ENCODE measurements at regions not wholly inside any gene's neighbourhood (a gene's known extent, or its start where the extent isn't known, plus 50 kb on each side); places are given as distances from the start of the nearest gene placed in this dataset.

DNA sequence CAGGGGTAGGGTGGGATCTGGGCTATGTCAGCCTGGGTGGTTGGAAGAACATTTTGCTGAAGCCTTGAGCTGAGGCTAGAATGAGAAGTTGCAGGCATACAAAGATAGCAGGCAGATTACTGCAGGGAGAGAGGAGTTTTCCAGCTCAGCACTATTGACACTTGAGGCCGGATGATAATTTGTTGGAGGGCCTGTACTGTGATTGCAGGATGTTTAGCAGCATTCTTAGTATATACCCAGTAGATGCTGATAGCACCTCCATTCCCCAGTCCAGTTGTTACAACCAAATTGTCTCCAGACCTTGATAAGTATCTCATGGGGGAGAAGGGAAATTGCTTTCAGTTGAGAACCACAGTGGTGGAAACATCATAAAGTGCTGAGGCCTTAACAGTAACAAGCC is 158.6 kb upstream of the CHRM2 start:
- DNase-seq (ENCODE audit: low read depth) (no peak), FAIRE-seq (no peak)
- H3K4me2 ChIP-seq (ENCODE audit: low read length): no peak overlapping the region
- H3K4me1 Mint-ChIP-seq (ENCODE audit: low read depth, unreplicated experiment): no peaks in the 10 kb centered on the region
- no peak for TF ChIP-seq EZH2 (IDR thresholded peaks at IDR 0.05; ENCODE audit: insufficient read depth, low read length)
- TF ChIP-seq, protein P1, sequence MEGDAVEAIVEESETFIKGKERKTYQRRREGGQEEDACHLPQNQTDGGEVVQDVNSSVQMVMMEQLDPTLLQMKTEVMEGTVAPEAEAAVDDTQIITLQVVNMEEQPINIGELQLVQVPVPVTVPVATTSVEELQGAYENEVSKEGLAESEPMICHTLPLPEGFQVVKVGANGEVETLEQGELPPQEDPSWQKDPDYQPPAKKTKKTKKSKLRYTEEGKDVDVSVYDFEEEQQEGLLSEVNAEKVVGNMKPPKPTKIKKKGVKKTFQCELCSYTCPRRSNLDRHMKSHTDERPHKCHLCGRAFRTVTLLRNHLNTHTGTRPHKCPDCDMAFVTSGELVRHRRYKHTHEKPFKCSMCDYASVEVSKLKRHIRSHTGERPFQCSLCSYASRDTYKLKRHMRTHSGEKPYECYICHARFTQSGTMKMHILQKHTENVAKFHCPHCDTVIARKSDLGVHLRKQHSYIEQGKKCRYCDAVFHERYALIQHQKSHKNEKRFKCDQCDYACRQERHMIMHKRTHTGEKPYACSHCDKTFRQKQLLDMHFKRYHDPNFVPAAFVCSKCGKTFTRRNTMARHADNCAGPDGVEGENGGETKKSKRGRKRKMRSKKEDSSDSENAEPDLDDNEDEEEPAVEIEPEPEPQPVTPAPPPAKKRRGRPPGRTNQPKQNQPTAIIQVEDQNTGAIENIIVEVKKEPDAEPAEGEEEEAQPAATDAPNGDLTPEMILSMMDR (IDR thresholded peaks at IDR 0.05; ENCODE audit: insufficient read depth, low read depth, low read length): no peak
- no peaks in the 10 kb centered on the region for H3K36me3 Mint-ChIP-seq (ENCODE audit: low read depth, unreplicated experiment)
- H3K36me3 ChIP-seq (ENCODE audit: insufficient read depth, low read length): no peaks in the 10 kb centered on the region
- no peak overlapping the region for H2AFZ ChIP-seq (ENCODE audit: low read depth, low read length)
- no peak overlapping the region for H3K27ac ChIP-seq (ENCODE audit: low read depth, low read length)
- no peak overlapping the region for H3K4me3 Mint-ChIP-seq (ENCODE audit: unreplicated experiment)
- H3K27me3 ChIP-seq (ENCODE audit: insufficient read depth, low read length): no peaks in the 10 kb centered on the region
- H3K4me1 ChIP-seq (ENCODE audit: insufficient read depth, low read length): no peaks in the 10 kb centered on the region
- no peaks in the 10 kb centered on the region for H3K9me3 Mint-ChIP-seq (ENCODE audit: unreplicated experiment)
- H3K27me3 Mint-ChIP-seq (ENCODE audit: low read depth, unreplicated experiment): peaks cover 2% of the 10 kb centered on the region
- H3K4me3 ChIP-seq (ENCODE audit: insufficient read depth, low read depth, low read length): no peak overlapping the region
- H3K27ac Mint-ChIP-seq (ENCODE audit: unreplicated experiment): no peak overlapping the region
- H3K9ac ChIP-seq (ENCODE audit: low read length): no peak overlapping the region
- H3K9me3 ChIP-seq (ENCODE audit: insufficient read depth, low read depth, low read length): no peaks in the 10 kb centered on the region
- H3K79me2 ChIP-seq (ENCODE audit: insufficient read depth, low read length): no peaks in the 10 kb centered on the region
- no peaks in the 10 kb centered on the region for H4K20me1 ChIP-seq (ENCODE audit: insufficient read depth, low read length)

DNA sequence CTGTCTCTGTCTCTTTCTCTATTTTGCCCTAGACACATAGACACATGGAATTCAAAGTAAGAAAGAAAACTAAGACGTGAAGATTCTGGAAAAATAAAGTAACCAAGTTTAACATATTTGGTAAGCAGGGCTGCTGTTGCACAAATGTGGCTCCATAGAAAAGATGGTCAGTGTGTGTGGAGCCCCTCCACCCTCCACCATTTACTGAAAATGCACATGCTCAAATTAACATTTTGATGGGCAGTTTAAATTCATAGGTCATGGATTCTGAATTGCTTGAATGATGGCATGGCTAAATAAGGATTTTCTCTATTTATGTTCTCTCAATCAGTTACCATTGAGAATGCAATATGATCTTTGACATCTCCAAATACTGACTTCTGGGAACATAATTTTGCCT is 165.5 kb upstream of the CHRM2 start:
- Histone ChIP-seq H3K9ac (ENCODE audit: low read length) (no peak overlapping the region), H3K9me3 (ENCODE audit: insufficient read depth, low read depth, low read length) (no peaks in the 10 kb centered on the region), H3K27ac (ENCODE audit: low read depth, low read length) (no peak overlapping the region), H3K4me3 (ENCODE audit: insufficient read depth, low read depth, low read length) (no peak overlapping the region), H4K20me1 (ENCODE audit: insufficient read depth, low read length) (no peaks in the 10 kb centered on the region), H3K4me1 (ENCODE audit: insufficient read depth, low read length) (no peaks in the 10 kb centered on the region), H3K79me2 (ENCODE audit: insufficient read depth, low read length) (no peaks in the 10 kb centered on the region), H3K27me3 (ENCODE audit: insufficient read depth, low read length) (no peaks in the 10 kb centered on the region), H2AFZ (ENCODE audit: low read depth, low read length) (no peak overlapping the region), H3K4me2 (ENCODE audit: low read length) (no peak overlapping the region), H3K36me3 (ENCODE audit: insufficient read depth, low read length) (no peaks in the 10 kb centered on the region)
- FAIRE-seq (no peak), DNase-seq (ENCODE audit: low read depth) (no peak)
- Mint-ChIP-seq H3K36me3 (ENCODE audit: low read depth, unreplicated experiment) (no peaks in the 10 kb centered on the region), H3K9me3 (ENCODE audit: unreplicated experiment) (no peaks in the 10 kb centered on the region), H3K27me3 (ENCODE audit: low read depth, unreplicated experiment) (no peaks in the 10 kb centered on the region), H3K27ac (ENCODE audit: unreplicated experiment) (no peak overlapping the region), H3K4me3 (ENCODE audit: unreplicated experiment) (no peak overlapping the region), H3K4me1 (ENCODE audit: low read depth, unreplicated experiment) (no peaks in the 10 kb centered on the region)
- TF ChIP-seq, protein P1 (IDR thresholded peaks at IDR 0.05; ENCODE audit: insufficient read depth, low read depth, low read length): no peak
- TF ChIP-seq EZH2 (IDR thresholded peaks at IDR 0.05; ENCODE audit: insufficient read depth, low read length): no peak

DNA sequence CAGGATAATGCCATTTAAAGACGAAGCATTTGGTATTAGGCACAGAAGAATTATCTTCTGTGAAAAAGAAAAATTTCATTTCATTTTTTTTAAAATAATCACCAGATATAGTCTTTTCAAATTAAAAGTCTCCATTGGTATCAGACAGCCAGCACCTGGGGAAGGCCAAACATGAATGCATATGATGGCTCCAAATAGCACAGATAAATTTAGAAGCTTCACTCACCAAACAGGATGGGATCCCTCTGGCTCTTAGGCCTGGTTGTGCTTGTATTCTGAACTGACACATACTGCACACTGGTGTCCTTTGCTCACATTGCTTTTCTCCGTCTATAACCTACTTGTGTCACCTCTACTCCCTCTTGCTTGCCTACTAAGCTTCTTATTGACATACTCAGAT is 169.5 kb upstream of the CHRM2 start:
- TF ChIP-seq, protein P1 (IDR thresholded peaks at IDR 0.05; ENCODE audit: insufficient read depth, low read depth, low read length): no peak
- TF ChIP-seq EZH2 (IDR thresholded peaks at IDR 0.05; ENCODE audit: insufficient read depth, low read length): no peak
- Histone ChIP-seq H3K9ac (ENCODE audit: low read length) (no peak overlapping the region), H3K4me3 (ENCODE audit: insufficient read depth, low read depth, low read length) (no peak overlapping the region), H4K20me1 (ENCODE audit: insufficient read depth, low read length) (no peaks in the 10 kb centered on the region), H3K9me3 (ENCODE audit: insufficient read depth, low read depth, low read length) (no peaks in the 10 kb centered on the region), H3K27ac (ENCODE audit: low read depth, low read length) (no peak overlapping the region), H3K4me2 (ENCODE audit: low read length) (no peak overlapping the region), H3K4me1 (ENCODE audit: insufficient read depth, low read length) (no peaks in the 10 kb centered on the region), H3K79me2 (ENCODE audit: insufficient read depth, low read length) (no peaks in the 10 kb centered on the region), H2AFZ (ENCODE audit: low read depth, low read length) (no peak overlapping the region), H3K27me3 (ENCODE audit: insufficient read depth, low read length) (no peaks in the 10 kb centered on the region), H3K36me3 (ENCODE audit: insufficient read depth, low read length) (no peaks in the 10 kb centered on the region)
- Mint-ChIP-seq H3K36me3 (ENCODE audit: low read depth, unreplicated experiment) (no peaks in the 10 kb centered on the region), H3K4me1 (ENCODE audit: low read depth, unreplicated experiment) (no peaks in the 10 kb centered on the region), H3K27me3 (ENCODE audit: low read depth, unreplicated experiment) (no peaks in the 10 kb centered on the region), H3K27ac (ENCODE audit: unreplicated experiment) (no peak overlapping the region), H3K9me3 (ENCODE audit: unreplicated experiment) (no peaks in the 10 kb centered on the region), H3K4me3 (ENCODE audit: unreplicated experiment) (no peak overlapping the region)
- no peak for FAIRE-seq
- no peak for DNase-seq (ENCODE audit: low read depth)
